Middle frontal gyrus (tissue), 1 donor: ENCODE measurements at regions not wholly inside any gene's neighbourhood (a gene's known extent, or its start where the extent isn't known, plus 50 kb on each side); places are given as distances from the start of the nearest gene placed in this dataset.
"Not testable (repeated sequence)": the region's sequence is repeated elsewhere in the genome, so short reads cannot be mapped to it uniquely, and the experiment has no call there.

Source experiments
- DNase-seq: peaks from one replicate; pipeline ENCODE4 v3.0.0-alpha.2; 2015; ENCODE audit warnings: low spot score; ENCODE audit errors: extremely low spot score

DNA sequence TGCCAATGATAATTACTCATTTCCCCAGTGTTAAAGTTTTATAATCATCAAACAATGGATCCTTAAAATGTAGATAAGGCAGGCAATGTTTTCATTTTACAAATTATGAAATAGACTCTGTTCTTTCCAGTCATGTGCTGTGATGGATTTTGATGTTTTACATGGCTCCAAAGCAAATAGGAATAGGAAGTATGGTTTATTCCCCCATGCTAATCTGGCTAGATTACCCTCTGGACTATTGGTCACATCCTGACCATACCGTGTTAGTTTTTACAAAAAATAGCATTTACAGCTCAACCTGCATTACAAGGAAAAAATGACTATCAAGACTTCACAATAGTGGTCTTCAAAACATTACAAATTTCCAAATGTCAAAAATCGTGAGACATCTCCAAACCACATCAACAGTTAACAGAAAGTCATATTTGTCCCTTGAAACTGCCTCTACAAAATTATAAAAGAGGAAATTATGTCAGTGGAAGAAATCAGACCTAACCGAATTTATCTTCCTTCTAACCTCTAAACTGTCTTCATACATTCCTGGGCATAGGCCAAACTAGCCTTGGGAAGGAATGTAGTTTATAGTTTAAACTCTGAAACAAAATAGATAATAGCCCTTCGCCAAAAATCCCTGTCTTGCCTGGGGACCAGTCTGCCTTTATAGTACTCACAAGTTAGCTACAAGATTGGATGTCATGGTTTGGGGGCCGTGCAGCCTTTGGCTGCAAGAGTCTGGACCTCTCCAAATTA lies 1941.2 kb upstream of the CELF4 start:
- no peak for DNase-seq

DNA sequence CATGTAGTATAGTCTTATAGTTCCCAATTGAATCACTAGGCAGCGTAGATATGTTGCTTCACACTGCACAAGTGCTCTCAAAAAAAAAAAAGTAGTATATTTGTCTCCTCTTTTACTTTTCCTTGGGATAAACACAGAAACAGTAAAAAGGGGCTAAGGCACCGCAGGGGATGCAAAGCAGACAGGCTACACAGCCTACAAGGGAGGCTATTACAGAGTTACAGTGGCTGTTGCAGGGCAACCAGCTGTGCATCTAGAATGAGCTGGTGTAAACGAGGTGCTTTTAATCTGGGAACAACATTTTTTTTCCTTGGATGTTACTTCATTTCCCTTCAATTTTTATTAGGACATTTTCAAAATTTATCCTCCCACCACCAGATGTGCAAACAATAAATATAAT lies 1934.7 kb upstream of the CELF4 start:
- DNase-seq: no peak

DNA sequence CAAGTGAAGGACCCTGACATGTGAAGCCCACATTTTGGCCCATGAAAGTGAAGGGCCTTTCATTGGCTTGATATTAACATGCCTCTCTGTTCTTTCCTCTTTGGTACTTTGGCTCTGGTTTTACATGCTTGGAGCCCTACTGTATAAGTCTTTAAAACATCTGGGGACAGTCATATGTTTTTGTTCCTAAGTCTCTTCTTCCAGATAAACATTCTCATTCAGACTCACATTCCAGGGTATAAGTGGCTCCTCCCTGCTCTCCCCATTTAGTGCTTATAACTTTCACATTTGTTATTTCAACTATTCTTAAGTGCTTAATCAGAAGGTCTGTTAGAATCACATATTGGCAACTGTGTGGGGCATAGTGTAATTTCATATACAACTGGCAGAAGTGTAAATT lies 1932.2 kb upstream of the CELF4 start:
- no peak for DNase-seq

DNA sequence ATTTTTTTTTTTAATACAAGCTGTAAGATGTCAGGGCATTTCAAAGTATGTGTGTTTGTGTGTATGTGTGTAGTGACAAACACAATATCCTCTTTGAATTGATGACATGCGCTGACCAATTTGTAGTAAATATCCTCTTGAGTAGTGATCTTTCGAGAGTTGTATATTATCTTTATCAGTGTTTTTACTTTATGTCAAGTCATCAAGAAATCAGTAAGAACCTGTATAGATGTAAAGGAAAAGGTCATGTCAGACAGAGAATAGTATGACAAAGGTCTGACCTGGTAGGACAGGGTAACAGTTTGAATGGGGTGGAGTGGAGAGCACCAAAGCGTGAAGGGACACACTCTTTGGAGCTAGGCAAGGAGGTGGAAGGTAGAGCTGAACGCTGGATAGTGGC lies 1931.4 kb upstream of the CELF4 start:
- no peak for DNase-seq

DNA sequence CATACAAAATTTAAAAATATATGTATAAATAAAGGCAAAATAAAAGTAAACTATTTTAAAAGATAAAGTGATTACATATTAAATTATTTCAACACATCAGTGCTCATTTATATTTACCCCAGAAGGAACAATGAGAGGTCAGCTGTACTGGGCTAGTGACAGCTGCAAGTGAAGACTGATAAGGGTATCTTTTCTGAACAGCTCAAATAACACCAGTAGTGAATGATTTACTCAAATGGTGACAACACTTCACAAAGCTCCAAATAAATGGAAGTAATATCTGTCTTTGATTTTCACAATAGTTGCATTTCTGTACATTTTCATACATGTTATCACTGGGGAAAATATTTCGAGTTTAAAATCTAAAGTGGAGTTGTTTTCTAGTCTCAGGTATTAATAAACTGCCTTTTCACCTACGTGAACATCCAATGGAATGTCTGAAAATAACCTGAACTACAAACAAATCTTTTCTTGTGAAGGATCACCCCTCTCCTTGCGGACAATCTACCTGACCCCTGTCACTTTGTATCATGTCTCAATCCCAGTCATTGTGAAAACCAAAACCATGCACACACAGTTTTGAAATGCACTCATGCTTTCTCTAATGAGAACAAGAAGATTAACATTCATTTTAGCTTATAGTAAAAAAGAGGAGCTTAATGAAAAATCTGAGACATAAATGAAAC lies 1928.8 kb upstream of the CELF4 start:
- no peak for DNase-seq

DNA sequence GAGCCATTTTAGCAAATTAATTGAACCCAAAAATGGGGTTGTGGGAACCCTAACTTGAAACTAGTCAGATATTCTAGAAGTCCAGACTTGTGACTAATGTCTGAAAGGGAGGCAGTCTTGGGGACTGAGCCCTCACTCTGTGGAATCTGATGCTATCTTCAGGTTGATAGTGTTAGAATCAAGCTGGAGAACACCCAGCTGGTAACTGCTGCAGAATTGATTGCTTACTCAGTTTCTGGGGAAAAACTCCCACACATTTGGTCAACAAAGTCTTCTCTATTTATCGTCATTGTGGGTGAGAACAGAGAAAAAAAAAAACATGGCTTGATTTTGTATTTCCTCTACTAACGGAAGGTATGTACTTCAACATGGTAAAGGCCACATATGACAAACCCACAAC lies 1925.8 kb upstream of the CELF4 start:
- DNase-seq: no peak

DNA sequence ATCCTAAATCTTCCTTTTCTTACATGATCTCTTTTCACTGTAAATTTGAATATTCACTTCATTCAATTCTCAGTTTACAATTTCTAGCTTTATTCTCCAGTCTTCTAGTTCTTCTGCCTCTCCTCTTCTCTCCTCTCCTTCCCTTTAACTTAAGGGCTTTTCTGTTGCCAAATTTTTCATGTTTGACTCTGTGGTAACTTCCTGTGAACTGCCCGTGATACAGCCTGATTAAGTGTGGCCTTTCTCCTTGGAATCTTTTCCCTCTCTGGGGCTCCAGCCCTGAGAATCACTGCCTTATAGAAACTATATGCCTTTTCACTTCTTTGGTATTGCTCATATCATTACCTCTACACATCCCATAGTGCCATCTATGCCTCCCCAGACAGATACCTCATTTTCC lies 1923.8 kb upstream of the CELF4 start:
- no peak for DNase-seq

DNA sequence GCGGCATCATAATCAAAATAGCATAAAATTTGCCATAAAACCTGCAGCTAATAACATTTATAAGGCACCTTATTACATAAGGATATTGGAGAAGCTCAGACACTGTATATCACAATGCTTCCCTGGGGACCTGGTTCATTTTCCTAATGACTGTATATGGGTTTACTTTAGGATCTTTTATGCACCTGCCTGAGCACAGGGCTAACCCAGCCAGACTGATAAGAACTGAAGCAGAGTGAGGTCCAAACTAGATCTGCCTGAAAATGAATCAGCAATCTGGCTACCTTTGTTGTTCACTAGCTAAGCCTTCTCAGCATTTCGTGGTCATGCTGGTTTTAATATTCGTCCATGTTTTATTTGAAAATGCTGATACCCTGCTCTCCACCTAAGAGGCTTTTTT lies 1922.3 kb upstream of the CELF4 start:
- DNase-seq: no peak

DNA sequence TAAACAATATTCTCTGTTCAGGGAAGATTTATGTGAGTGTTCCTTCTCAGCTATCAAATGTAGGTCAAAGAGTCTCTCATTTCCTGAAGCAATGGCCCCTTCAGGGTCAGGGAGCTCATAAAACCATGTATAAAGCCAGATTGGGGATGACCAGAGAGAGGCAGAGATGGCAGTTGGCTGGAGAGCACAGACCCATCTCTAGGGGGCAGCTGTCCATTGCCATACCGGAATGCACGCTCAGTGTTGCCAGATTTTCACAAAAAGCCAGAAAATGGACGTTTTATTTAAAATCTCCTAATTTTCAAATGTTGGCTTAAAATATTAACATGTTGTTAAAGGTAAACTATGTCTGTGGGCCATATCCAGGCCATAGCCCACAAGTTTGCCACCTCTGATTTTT lies 1920.7 kb upstream of the CELF4 start:
- DNase-seq: no peak

DNA sequence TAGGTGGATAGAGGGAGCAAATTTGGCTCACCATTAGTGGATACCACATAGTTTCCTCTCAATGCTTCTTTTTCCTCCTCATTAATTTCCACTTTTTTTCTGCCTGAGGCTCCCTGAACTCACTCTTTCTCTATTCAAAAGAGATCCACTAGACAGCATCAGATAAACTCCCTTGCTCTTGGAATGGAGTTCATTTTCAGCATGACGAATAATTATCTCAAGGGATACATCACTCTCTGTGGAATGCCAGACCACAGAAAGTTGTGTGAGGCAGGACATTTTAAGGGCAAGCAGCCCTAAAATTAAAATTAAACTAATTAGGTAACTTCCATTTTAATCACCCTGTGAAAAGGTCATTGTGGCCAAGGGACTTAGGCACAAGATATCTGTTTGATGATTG lies 1920.1 kb upstream of the CELF4 start:
- no peak for DNase-seq

DNA sequence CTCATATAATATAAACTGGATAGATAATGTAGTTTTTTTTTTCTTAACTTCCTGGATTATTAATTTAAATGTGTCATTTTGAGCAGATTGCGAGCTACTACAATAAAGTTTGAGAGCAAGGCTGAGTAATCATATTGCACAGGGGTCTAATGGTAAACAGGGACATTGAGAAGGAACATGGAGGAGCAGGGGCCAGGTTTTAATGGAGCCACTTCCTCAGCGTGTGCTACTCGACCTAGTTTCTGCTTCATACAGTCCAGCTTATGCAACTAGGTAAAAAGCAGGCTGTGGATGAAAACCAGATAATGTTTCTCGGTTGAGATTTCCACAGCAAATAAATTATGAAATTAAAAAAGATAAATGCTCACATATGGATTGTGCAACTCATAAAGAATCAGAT lies 1915.7 kb upstream of the CELF4 start:
- DNase-seq: no peak

DNA sequence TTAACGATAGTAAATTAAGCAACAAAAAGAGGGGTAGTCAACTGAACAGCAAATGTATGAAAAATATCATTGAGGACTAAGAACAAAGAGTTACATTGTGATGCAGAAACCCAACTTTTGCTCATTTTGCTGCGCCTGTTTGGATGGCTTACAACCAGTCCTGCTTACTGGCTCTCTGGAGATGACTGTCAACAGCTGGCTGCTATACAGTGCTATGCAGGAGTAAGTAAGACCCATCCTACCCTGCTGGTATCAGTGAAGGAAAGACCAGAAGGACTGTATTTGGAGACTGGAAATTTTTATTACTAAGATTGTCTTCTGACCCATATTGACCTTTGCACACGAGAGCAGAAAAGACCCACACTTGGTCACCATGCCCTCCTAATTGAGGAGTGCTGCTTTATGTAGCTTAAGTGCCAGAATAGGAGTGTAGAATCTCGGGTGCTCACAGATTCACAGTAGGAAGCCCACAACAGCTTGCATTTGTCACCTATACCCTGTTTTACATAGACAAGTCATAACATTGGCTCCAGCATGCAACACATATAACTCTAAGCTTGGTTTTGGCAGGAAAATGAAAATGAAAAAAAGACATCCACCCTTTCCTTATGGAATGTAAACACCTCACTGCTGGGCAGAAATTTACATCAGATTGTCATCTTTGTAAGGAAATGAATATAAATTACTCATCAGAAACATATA lies 1915.0 kb upstream of the CELF4 start:
- DNase-seq: no peak

DNA sequence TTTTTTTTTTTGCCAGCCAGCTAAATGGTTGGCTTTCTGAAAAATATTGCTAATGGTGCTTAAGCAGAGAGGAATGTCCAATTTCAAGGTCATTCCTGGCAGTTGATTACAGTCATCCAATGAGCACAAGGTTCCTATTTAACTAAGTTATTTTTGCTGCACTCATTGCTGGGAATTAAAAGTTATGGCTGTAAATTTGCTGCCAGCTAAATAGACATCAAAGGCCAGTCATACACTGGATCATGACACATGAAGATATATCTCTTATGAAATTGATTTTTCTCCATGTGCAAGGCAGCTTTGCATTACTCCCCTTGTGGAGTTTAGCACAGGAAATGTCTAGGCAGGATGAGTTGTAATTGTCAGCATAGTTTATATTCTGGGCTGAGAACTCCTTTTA lies 1898.4 kb upstream of the CELF4 start:
- DNase-seq: no peak

DNA sequence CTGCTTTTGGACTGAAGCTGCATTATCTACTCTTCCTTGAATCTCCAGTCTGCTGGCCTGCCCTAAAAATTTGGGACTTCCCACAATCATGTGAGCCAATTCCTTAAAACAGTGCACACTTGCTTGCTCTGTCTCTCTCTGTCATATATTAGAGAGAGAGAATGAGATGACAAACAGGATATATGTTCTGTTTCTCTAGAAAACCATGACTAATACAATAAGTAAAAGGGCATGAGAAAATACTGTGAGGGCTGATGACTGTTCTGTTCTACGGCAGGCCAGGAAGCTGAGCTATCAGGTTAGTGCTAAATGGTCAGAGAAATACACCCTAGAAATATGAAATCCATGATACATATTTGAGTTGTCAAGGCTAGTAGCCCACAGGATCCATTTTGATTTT lies 1896.8 kb upstream of the CELF4 start:
- no peak for DNase-seq

DNA sequence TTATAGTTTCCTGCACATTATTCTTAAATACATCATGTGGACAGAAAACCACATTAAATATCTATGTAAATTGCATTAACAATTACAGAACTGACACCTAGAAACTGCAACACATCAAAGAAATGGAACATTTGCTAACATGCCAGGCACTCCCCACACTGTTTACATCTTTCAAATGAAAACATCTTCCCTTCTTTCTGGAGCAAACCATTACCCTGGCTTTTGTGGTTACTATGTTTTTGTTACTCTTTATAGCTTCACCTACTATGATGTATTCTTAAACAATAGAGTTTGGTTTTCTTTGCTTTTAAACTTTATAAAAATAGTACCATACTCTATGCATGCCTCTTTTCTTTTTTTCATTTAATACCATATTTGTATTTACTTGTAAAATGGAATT lies 1894.5 kb upstream of the CELF4 start:
- DNase-seq: no peak

DNA sequence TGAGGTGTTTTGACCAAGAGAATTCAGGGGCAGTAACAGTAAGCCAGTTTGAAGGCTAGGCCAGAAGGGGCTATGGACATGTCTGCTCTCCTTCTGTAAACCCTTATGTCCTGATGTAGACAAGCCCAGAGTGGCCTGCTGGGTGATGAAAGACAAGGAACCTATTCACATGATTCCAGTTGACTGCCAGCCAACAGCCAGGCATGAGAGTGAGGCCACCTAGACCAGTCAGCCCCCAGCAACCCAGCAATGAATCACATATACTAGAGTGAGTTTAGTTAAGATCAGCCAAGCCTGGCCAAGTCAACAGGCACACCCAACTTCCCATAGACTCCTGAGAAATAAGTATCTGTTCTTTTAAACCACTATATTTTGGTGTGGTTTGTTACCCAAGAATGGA lies 1889.7 kb upstream of the CELF4 start:
- no peak for DNase-seq

DNA sequence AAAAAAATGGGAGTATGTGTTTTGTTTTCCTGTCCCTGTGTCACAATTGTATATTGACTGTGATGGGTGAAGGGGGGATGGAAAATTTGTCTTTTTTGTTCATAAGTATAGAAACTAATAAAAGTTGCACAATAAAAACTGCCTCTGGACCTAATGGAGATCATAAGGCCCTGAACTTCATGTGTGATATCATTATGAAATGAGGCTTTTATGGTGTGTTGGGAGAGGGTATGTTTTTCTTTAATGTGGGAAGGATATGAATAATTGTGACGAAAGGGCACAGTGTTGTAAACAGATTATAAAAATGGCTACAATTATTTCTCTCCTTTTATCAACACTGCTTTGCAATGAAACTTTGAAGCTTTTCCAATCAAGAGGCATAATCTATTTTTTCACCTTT lies 1889.3 kb upstream of the CELF4 start:
- DNase-seq: no peak

DNA sequence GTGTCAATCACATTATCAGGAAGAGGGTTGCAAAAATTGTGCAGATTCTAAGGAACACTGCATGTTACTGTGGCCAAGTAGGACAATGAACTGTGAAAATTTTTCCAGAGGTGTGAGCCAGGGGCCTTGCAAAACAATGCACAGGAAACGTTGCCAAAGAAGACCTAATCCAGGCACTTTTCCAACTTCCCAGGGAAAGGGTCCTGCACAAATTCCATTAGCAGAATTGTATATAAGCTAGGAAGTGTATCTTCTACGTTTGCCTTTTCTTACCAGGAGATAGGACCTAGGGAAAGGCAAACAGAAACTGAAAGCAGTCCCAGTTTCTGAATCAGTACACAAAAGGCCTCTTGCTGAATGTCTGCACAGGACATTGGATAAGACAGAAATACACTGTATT lies 1888.3 kb upstream of the CELF4 start:
- DNase-seq: no peak

DNA sequence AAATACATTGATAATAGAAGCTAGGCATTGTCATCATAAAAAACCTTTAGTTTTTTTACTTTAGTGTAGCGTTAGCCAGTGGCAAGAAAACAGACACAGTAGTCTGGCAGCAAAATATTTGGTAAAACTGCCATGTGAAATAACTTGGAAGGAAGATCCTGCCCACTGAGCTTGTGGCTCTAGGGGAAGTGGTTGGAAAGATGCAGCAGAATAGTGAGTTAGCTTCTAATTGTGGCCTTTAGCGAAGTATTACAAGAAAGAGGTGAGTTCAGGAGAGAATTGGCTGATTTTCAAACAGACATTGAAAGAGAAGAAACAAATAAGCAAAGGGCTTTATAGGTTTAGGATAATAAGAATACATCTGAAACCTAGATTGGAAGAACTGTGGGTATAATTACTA lies 1887.8 kb upstream of the CELF4 start:
- DNase-seq: no peak

DNA sequence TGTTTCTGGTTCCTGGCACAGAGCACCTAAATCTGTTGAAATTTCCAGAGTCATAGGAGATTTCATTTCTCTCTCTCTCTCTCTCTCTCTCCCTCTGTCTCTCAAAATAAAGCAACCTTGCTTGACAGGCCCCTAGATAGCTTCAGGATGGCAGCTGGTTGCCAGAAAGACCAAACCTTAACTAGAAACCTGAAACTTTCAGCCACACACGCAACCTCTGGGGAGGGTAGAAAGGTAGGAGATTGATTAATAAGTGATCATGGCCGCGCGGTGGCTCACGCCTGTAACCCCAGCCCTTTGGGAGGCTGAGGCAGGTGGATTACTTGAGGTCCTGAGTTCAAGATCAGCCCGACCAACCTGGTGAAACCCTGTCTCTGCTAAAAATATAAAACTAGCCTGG lies 1885.4 kb upstream of the CELF4 start:
- no peak for DNase-seq

DNA sequence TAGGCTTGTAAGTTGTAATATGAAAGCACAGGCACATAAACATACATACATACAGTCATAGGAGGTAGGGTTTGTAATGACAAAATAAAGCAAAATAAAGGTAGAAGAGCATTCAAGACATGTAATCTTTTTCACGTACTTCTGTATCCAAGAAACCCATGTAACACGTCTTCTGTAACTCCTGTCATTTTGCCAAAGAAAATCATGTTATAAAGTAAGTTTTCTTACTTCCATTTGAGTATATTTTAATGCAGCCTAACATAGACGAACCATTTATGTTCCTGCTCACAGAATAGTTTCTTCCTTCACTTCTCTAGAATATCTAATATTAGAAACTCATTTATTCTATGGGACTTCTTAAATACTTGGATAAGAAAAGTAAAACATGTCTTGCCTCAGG lies 1884.0 kb upstream of the CELF4 start:
- no peak for DNase-seq

DNA sequence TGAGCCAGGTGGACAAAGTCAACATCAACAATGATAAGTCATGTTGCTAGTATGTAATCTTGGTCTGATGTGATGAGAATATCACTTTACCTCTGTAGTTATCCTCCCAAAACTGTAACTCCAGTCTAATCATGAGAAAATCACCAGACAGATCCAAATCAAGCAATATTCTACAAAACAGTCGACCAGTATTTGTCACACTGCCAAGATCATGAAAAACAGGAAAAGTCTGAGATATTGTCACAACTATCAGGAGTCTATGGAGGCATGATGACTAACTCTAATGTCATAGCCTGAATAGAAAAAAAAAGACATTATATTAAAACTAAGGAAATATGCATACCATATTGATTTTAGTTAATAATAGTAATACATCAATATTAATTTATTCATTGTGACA lies 1883.3 kb upstream of the CELF4 start:
- DNase-seq: no peak

DNA sequence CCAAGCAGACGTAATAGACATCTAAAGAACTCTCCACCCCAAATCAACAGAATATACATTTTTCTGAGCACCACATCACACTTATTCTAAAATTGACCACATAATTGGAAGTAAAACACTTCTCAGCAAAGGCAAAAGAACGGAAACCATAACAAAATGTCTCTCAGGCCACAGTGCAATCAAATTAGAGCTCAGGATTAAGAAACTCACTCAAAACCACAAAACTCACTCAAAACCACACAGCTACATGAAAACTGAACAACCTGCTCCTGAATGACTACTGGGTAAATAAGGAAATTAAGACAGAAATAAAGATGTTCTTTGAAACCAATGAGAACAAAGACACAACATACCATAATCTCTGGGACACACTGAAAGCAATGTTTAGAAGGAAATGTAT lies 1879.4 kb upstream of the CELF4 start:
- DNase-seq: not testable (repeated sequence)
